Fibroblast of gingiva (primary cell): ENCODE measurements at regions not wholly inside any gene's neighbourhood (a gene's known extent, or its start where the extent isn't known, plus 50 kb on each side); places are given as distances from the start of the nearest gene placed in this dataset.

ENCODE experiments used
- DNase-seq: peaks from one replicate; pipeline ENCODE4 v3.0.0-alpha.2; 2011; ENCODE audit warnings: low read depth

- no peak for DNase-seq
Measured at GRCh38 chr14:42123526-42123925, 516.9 kb downstream of the LRFN5 start.

- no peak for DNase-seq
Measured at GRCh38 chr14:42113358-42114069, 506.8 kb downstream of the LRFN5 start.

GRCh38 chr14:42112108-42112507 is 505.4 kb downstream of the LRFN5 start:
- DNase-seq: no peak

- DNase-seq: no peak
Measured at GRCh38 chr14:42111355-42111754, 504.7 kb downstream of the LRFN5 start.

- peak; percentile 65 for DNase-seq
Measured at GRCh38 chr14:42110167-42110566, 503.5 kb downstream of the LRFN5 start.

GRCh38 chr14:42095155-42095554 is 488.5 kb downstream of the LRFN5 start:
- DNase-seq: no peak

- no peak for DNase-seq
Measured at GRCh38 chr14:42090122-42090521, 483.4 kb downstream of the LRFN5 start.

- DNase-seq: no peak
Measured at GRCh38 chr14:42079911-42080310, 473.2 kb downstream of the LRFN5 start.

- DNase-seq: no peak
Measured at GRCh38 chr14:42078345-42078744, 471.7 kb downstream of the LRFN5 start.

GRCh38 chr14:42070031-42070430 is 463.4 kb downstream of the LRFN5 start:
- DNase-seq: no peak

GRCh38 chr14:42057111-42057510 is 450.4 kb downstream of the LRFN5 start:
- DNase-seq: peak; percentile 8

GRCh38 chr14:42047421-42048055 is 440.9 kb downstream of the LRFN5 start:
- no peak for DNase-seq

- no peak for DNase-seq
Measured at GRCh38 chr14:42045383-42045782, 438.7 kb downstream of the LRFN5 start.

- no peak for DNase-seq
Measured at GRCh38 chr14:42028607-42029006, 421.9 kb downstream of the LRFN5 start.

GRCh38 chr14:42027271-42027670 is 420.6 kb downstream of the LRFN5 start:
- no peak for DNase-seq

GRCh38 chr14:42023452-42023851 is 416.8 kb downstream of the LRFN5 start:
- no peak for DNase-seq

- no peak for DNase-seq
Measured at GRCh38 chr14:42014301-42014700, 407.6 kb downstream of the LRFN5 start.

- DNase-seq: no peak
Measured at GRCh38 chr14:42013559-42013958, 406.9 kb downstream of the LRFN5 start.

GRCh38 chr14:42013153-42013552 is 406.5 kb downstream of the LRFN5 start:
- DNase-seq: no peak

GRCh38 chr14:42011221-42011620 is 404.5 kb downstream of the LRFN5 start:
- DNase-seq: no peak

GRCh38 chr14:42004321-42004720 is 397.6 kb downstream of the LRFN5 start:
- no peak for DNase-seq

GRCh38 chr14:42002141-42002540 is 395.5 kb downstream of the LRFN5 start:
- DNase-seq: no peak

GRCh38 chr14:42001431-42001830 is 394.8 kb downstream of the LRFN5 start:
- no peak for DNase-seq

GRCh38 chr14:42000450-42000849 is 393.8 kb downstream of the LRFN5 start:
- DNase-seq: peak; percentile 0
